ENCODE measurements at regions not wholly inside any gene's neighbourhood (a gene's known extent, or its start where the extent isn't known, plus 50 kb on each side); places are given as distances from the start of the nearest gene placed in this dataset.

- Histone ChIP-seq H3K79me2 (ENCODE audit: insufficient read depth) (no peaks in the 10 kb centered on the region), H3F3A (replicated peaks; ENCODE audit: insufficient read depth) (no peaks in the 10 kb centered on the region), H3K4me2 (no peak overlapping the region), H4K20me1 (ENCODE audit: insufficient read depth) (no peaks in the 10 kb centered on the region), H3K36me3 (replicated peaks in 1 of 2; ENCODE audit: control insufficient read depth in 1 of 2, insufficient read depth in 2 of 2, low read length in 1 of 2) (no peaks in the 10 kb centered on the region), H3K9me3 (no peaks in the 10 kb centered on the region), H3K4me3 (ENCODE audit: low read depth in 2 of 2, low read length in 1 of 2) (no peak overlapping the region), H3K27ac (ENCODE audit: low read depth in 2 of 2, low read length in 1 of 2) (no peak overlapping the region), H3K9me2 (no peaks in the 10 kb centered on the region), H2AFZ (ENCODE audit: low read depth) (no peak overlapping the region), H3K9ac (no peak overlapping the region), H3K27me3 (ENCODE audit: insufficient read depth) (no peaks in the 10 kb centered on the region), H3K4me1 (ENCODE audit: control insufficient read depth in 1 of 2, insufficient read depth in 2 of 2, low read depth in 1 of 2, low read length in 1 of 2) (peaks cover 0 to 7% of the 10 kb centered on the region in 2 experiments; a peak in 2 of 4 replicates)
- no peak for TF ChIP-seq ELF1 (IDR thresholded peaks at IDR 0.05)
- TF ChIP-seq JUND (IDR thresholded peaks at IDR 0.05): no peak
- TF ChIP-seq USF1 (IDR thresholded peaks at IDR 0.05; ENCODE audit: borderline replicate concordance, low read depth): no peak
- TF ChIP-seq, protein P1, sequence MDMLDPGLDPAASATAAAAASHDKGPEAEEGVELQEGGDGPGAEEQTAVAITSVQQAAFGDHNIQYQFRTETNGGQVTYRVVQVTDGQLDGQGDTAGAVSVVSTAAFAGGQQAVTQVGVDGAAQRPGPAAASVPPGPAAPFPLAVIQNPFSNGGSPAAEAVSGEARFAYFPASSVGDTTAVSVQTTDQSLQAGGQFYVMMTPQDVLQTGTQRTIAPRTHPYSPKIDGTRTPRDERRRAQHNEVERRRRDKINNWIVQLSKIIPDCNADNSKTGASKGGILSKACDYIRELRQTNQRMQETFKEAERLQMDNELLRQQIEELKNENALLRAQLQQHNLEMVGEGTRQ (IDR thresholded peaks at IDR 0.05; ENCODE audit: borderline replicate concordance, low read depth, low read length): no peak
- TF ChIP-seq, protein P2, sequence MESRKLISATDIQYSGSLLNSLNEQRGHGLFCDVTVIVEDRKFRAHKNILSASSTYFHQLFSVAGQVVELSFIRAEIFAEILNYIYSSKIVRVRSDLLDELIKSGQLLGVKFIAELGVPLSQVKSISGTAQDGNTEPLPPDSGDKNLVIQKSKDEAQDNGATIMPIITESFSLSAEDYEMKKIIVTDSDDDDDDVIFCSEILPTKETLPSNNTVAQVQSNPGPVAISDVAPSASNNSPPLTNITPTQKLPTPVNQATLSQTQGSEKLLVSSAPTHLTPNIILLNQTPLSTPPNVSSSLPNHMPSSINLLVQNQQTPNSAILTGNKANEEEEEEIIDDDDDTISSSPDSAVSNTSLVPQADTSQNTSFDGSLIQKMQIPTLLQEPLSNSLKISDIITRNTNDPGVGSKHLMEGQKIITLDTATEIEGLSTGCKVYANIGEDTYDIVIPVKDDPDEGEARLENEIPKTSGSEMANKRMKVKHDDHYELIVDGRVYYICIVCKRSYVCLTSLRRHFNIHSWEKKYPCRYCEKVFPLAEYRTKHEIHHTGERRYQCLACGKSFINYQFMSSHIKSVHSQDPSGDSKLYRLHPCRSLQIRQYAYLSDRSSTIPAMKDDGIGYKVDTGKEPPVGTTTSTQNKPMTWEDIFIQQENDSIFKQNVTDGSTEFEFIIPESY (IDR thresholded peaks at IDR 0.05; ENCODE audit: borderline replicate concordance, low read depth): no peak
- TF ChIP-seq RXRA (IDR thresholded peaks at IDR 0.05; ENCODE audit: borderline replicate concordance, low read depth): no peak
- TF ChIP-seq MXI1 (IDR thresholded peaks at IDR 0.05; ENCODE audit: low read depth, low read length): no peak
- TF ChIP-seq FOXJ3 (CRISPR knock-in tag; IDR thresholded peaks at IDR 0.05): no peak
- TF ChIP-seq EZH2phosphoT487 (IDR thresholded peaks at IDR 0.05; ENCODE audit: borderline replicate concordance, low read depth): no peak
- no peak for TF ChIP-seq TAF1 (IDR thresholded peaks at IDR 0.05; ENCODE audit: borderline replicate concordance, low read depth, low read length)
- TF ChIP-seq TCF12 (IDR thresholded peaks at IDR 0.05): no peak
- TF ChIP-seq FOSL2 (IDR thresholded peaks at IDR 0.05; ENCODE audit: borderline replicate concordance, low read depth): no peak
- TF ChIP-seq, protein P3, sequence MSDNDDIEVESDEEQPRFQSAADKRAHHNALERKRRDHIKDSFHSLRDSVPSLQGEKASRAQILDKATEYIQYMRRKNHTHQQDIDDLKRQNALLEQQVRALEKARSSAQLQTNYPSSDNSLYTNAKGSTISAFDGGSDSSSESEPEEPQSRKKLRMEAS (IDR thresholded peaks at IDR 0.05; ENCODE audit: low read depth): no peak
- no peak for TF ChIP-seq RAD21 (IDR thresholded peaks at IDR 0.05; ENCODE audit: low read length)
- no peak for TF ChIP-seq IRF3 (IDR thresholded peaks at IDR 0.05; ENCODE audit: low read depth, low read length)
- TF ChIP-seq CHD2 (IDR thresholded peaks at IDR 0.05; ENCODE audit: low read length, partially characterized antibody): no peak
- TF ChIP-seq GATA2 (CRISPR knock-in tag; IDR thresholded peaks at IDR 0.05): no peak
- no peak for TF ChIP-seq SIN3A (IDR thresholded peaks at IDR 0.05; ENCODE audit: borderline replicate concordance, low read depth, low read length)
- TF ChIP-seq GABPA (IDR thresholded peaks at IDR 0.05; ENCODE audit: low read depth): no peak
- POLR2A ChIA-PET: no interaction called here
- WGBS (ENCODE audit: low lambda C conversion rate): 93% methylated on average over 7 of the region's 7 CpGs
- CTCF ChIA-PET: no interaction called here
- DNase-seq: no peak
Measured at GRCh38 chr4:13928214-13928613, 300.7 kb upstream of the BOD1L1 start.

All from SK-N-SH (cell line).